ENCODE measurements at regions not wholly inside any gene's neighbourhood (a gene's known extent, or its start where the extent isn't known, plus 50 kb on each side); places are given as distances from the start of the nearest gene placed in this dataset.

DNA sequence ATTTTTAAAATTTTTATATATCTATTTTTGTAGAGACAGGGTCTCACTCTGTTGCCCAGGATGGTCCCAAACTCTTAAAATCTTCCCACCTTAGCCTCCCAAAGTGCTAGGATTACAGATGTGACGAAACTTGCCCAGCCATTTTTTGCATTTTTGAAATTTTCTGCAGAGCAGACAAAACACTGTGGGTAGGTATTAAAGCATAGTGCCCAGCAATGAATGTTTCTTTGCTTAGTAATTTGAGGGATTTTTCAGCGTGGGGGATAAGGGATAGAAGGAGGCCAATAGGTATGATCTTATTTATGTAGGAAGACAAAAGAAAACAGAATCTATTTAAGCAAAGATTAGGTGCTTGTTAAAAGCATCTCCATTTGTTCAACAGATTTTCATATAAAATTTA, 446.8 kb upstream of the DPH6 start:
- TF ChIP-seq CTCF (conservative IDR thresholded peaks at IDR 0.05; ENCODE audit: low read length) = no peak

GRCh38 chr15:35993196-35993595, 447.2 kb upstream of the DPH6 start:
- no peak overlapping the region for H3K4me3 ChIP-seq (ENCODE audit: low read length)
- DNase-seq (ENCODE audit: low read depth) = no peak
- TF ChIP-seq CTCF (conservative IDR thresholded peaks at IDR 0.05; ENCODE audit: low read length) = no peak

More for the DNA sequence above, 446.8 kb upstream of the DPH6 start:
- DNase-seq (ENCODE audit: low read depth) = peak; percentile 23
- no peak overlapping the region for H3K4me3 ChIP-seq (ENCODE audit: low read length)

DNA sequence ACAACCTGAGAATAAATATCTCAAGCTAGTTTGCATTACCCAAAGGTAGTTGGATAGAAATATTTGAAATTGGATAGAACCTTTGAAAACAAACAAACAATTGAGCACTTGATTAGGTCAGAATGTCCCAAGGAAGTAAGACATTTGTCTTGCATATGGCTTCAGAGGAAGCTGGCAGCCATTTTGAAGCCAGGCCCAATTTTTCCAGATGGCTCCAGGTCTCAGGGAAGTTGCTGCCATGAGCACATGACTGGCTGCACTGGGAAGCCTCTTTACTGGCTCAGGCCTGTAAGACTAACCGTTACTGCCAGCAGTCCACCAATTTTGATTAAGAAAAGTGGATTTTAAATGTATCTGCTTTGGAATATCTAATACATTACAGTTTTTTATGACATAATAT, 448.9 kb upstream of the DPH6 start:
- H3K4me3 ChIP-seq (ENCODE audit: low read length) = no peak overlapping the region
- no peak for DNase-seq (ENCODE audit: low read depth)
- TF ChIP-seq CTCF (conservative IDR thresholded peaks at IDR 0.05; ENCODE audit: low read length) = no peak

- no peak for DNase-seq (ENCODE audit: low read depth)
- H3K4me3 ChIP-seq (ENCODE audit: low read length) = no peak overlapping the region
- no peak for TF ChIP-seq CTCF (conservative IDR thresholded peaks at IDR 0.05; ENCODE audit: low read length)
These were observed 453.0 kb upstream of the DPH6 start for GRCh38 chr15:35998663-35999602.

- DNase-seq (ENCODE audit: low read depth) = no peak
- no peak overlapping the region for H3K4me3 ChIP-seq (ENCODE audit: low read length)
- TF ChIP-seq CTCF (conservative IDR thresholded peaks at IDR 0.05; ENCODE audit: low read length) = no peak
These were observed 459.0 kb upstream of the DPH6 start for GRCh38 chr15:36004891-36005490.

DNA sequence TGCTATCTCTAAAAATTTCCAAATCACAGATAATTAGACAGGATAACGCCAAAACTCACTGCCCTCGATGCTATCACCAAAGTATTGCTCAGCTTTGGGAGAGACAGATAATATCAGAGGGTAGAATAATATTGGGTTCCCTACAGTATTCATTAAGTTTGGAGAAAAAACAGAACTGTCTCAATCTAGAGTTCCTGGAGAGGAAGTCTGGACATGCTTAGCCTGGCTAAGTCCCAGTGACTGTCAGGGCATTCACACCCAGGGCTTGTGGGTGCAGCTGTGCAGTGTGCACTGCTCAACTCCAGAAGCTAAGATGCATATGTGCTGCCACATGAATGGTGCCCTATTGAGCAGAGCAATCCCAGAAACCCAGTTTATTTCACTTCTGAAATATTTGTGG, 459.6 kb upstream of the DPH6 start:
- no peak for TF ChIP-seq CTCF (conservative IDR thresholded peaks at IDR 0.05; ENCODE audit: low read length)
- DNase-seq (ENCODE audit: low read depth) = no peak
- no peak overlapping the region for H3K4me3 ChIP-seq (ENCODE audit: low read length)

DNA sequence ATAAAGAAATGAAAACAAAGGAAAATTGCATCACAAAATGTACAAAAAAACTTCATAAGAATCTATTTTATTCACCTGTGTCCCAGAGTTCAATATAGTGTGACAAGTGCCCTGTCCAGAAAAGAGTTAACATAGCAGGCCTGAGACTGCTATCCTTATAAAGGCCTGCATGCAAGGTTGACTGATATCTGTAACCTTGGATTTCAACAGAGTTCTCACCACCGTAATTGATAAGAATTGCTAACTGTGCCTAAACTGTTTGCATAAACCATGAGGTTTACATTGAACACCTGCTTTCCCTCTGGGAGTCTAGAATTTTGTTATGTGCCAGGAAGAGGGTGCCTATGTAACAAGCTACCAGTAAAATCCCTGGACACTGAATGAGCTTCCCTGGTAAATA, 461.7 kb upstream of the DPH6 start:
- no peak for TF ChIP-seq CTCF (conservative IDR thresholded peaks at IDR 0.05; ENCODE audit: low read length)
- H3K4me3 ChIP-seq (ENCODE audit: low read length) = no peak overlapping the region
- DNase-seq (ENCODE audit: low read depth) = no peak

All from AG10803 (cell line).